ENCODE measurements at regions not wholly inside any gene's neighbourhood (a gene's known extent, or its start where the extent isn't known, plus 50 kb on each side); places are given as distances from the start of the nearest gene placed in this dataset.

DNA sequence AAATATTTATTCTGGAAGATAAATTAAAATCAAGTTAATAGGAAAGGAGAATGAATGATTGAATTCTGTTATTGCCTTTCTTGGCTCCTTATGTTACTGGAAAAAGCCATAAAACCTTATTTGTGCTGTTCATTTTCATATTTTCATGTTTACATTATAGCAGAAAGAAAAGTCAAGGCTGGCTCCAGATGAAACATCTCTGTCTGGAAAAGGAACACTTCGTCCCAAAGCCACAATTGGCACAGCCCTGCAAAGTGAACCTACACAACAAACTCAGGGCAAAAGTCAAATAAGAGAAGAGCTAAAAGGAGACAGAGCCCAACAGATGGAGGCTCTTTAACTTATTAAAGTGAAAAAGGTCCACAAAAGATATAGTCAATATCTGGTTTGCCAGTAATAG is 73.4 kb downstream of the GTPBP8 start:
- TF ChIP-seq CTCF (IDR thresholded peaks at IDR 0.05) (no peak), POLR2A (IDR thresholded peaks at IDR 0.05) (no peak), EP300 (IDR thresholded peaks at IDR 0.05) (no peak)

Measured in tibial nerve (tissue), 4 donors.